ENCODE measurements at regions not wholly inside any gene's neighbourhood (a gene's known extent, or its start where the extent isn't known, plus 50 kb on each side); places are given as distances from the start of the nearest gene placed in this dataset.

DNA sequence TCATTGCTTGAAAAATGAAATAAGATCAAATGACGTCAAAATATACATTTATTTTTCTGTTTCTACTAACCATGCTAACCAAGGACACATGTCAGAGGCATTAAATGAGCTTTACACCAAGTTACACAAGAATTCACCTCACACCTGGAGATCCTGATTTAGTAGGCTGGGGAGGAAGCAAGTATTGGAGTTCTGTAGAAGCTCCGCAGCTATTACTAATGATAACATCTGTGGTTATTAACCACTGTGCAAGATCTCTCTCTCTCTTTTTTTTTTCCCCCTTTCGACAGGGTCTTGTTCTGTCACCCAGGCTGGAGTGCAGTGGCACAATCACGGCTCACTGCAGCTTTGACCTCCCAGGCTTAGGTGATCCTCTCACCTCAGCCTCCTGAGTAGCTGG lies 104.0 kb downstream of the ZNF22 start:
- TF ChIP-seq POLR2AphosphoS5 (IDR thresholded peaks at IDR 0.05): no peak
- TF ChIP-seq, protein P1, sequence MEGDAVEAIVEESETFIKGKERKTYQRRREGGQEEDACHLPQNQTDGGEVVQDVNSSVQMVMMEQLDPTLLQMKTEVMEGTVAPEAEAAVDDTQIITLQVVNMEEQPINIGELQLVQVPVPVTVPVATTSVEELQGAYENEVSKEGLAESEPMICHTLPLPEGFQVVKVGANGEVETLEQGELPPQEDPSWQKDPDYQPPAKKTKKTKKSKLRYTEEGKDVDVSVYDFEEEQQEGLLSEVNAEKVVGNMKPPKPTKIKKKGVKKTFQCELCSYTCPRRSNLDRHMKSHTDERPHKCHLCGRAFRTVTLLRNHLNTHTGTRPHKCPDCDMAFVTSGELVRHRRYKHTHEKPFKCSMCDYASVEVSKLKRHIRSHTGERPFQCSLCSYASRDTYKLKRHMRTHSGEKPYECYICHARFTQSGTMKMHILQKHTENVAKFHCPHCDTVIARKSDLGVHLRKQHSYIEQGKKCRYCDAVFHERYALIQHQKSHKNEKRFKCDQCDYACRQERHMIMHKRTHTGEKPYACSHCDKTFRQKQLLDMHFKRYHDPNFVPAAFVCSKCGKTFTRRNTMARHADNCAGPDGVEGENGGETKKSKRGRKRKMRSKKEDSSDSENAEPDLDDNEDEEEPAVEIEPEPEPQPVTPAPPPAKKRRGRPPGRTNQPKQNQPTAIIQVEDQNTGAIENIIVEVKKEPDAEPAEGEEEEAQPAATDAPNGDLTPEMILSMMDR (IDR thresholded peaks at IDR 0.05): no peak

All from upper lobe of left lung (tissue), 4 donors.